ENCODE measurements at regions not wholly inside any gene's neighbourhood (a gene's known extent, or its start where the extent isn't known, plus 50 kb on each side); places are given as distances from the start of the nearest gene placed in this dataset.

DNA sequence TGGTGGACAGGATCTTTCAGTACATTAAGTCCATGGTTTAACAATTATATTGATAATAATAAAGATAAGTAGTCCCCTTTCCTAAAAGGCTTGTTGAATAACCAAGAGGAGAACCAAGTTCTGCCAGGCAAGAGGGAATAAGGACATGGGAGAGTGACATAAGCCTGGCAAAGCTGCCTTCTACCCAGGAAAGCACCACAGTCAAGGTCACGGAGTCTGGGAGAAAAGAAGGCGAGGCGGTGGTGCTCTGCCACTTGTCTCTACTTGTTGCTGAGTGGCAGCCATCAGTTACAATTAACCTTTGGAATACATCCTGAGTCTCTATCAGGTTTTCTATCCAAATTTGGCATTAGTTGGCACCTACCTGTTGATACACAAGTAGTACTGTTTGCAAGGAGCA is 101.7 kb upstream of the GATA6 start:
- TF ChIP-seq POLR2AphosphoS5 (IDR thresholded peaks at IDR 0.05; ENCODE audit: low read depth, low read length) (no peak), CTCF (IDR thresholded peaks at IDR 0.05) (no peak), REST (IDR thresholded peaks at IDR 0.05; ENCODE audit: insufficient read depth in 1 of 2, low read depth in 2 of 2, low read length in 1 of 2) (no peak)

All from Panc1 (cell line).